CD4-positive, alpha-beta T cell treated with Interleukin-17A for 4 hours (primary cell): ENCODE measurements at regions not wholly inside any gene's neighbourhood (a gene's known extent, or its start where the extent isn't known, plus 50 kb on each side); places are given as distances from the start of the nearest gene placed in this dataset.
"Not testable (repeated sequence)": the region's sequence is repeated elsewhere in the genome, so short reads cannot be mapped to it uniquely, and the experiment has no call there.

Experiments
- DNase-seq: peaks from one replicate; pipeline ENCODE4 v3.0.0-alpha.2; 2020; ENCODE audit warnings: mixed read lengths

GRCh38 chr9:65393111-65393810 lies 108.3 kb upstream of the FOXD4L5 start:
- DNase-seq, result not testable (repeated sequence)

- not testable (repeated sequence) for DNase-seq
Measured at GRCh38 chr9:65392611-65393010, 107.6 kb upstream of the FOXD4L5 start.

GRCh38 chr9:65389710-65390109 lies 104.7 kb upstream of the FOXD4L5 start:
- DNase-seq, result not testable (repeated sequence)

GRCh38 chr9:65389216-65389615 lies 104.2 kb upstream of the FOXD4L5 start:
- DNase-seq, result not testable (repeated sequence)

- peak; percentile 71 for DNase-seq
Measured at GRCh38 chr9:65386699-65387098, 101.7 kb upstream of the FOXD4L5 start.

- DNase-seq, result not testable (repeated sequence)
Measured at GRCh38 chr9:65386191-65386590, 101.2 kb upstream of the FOXD4L5 start.

GRCh38 chr9:65385655-65386024 lies 100.6 kb upstream of the FOXD4L5 start:
- not testable (repeated sequence) for DNase-seq

- not testable (repeated sequence) for DNase-seq
Measured at GRCh38 chr9:65384759-65385654, 100.0 kb upstream of the FOXD4L5 start.

GRCh38 chr9:65384066-65384465 lies 99.1 kb upstream of the FOXD4L5 start:
- not testable (repeated sequence) for DNase-seq

- DNase-seq, result not testable (repeated sequence)
Measured at GRCh38 chr9:65383646-65384045, 98.6 kb upstream of the FOXD4L5 start.

GRCh38 chr9:65382701-65383318 lies 97.8 kb upstream of the FOXD4L5 start:
- DNase-seq, result not testable (repeated sequence)
